Ovary (tissue), 7 donors: ENCODE measurements at regions not wholly inside any gene's neighbourhood (a gene's known extent, or its start where the extent isn't known, plus 50 kb on each side); places are given as distances from the start of the nearest gene placed in this dataset.

Experiments
- DNase-seq, 5 donors: peaks; one replicate each; pipeline ENCODE4 v3.0.0-alpha.2; 2019 to 2020
- H3K27ac ChIP-seq, 2 donors: fragments of 200-600 bp; one replicate each; pipeline versions ENCODE4 v1.5.1 to v1.8.0; 2019 to 2022
- H3K27me3 ChIP-seq: fragments of 200-600 bp; one replicate; pipeline ENCODE4 v1.8.0; 2022
- H3K36me3 ChIP-seq: fragments of 200-600 bp; sonication (generic); one replicate; pipeline ENCODE4 v1.5.1; 2019
- H3K4me1 ChIP-seq: one replicate; pipeline ENCODE4 v1.8.1; 2013; ENCODE audit warnings: mild to moderate bottlenecking, moderate library complexity; ENCODE audit not compliant: insufficient read depth
- H3K4me3 ChIP-seq: fragments of 200-600 bp; sonication (generic); one replicate; pipeline ENCODE4 v1.5.1; 2017
- H3K9me3 ChIP-seq, 2 donors: fragments of 200-600 bp in 1 of 2; sonication (generic) in 1 of 2; one replicate each; pipeline versions ENCODE4 v1.5.1 to v1.8.1; 2013 to 2019; ENCODE audit warnings: mild to moderate bottlenecking in 1 of 2, moderate library complexity in 1 of 2
- CTCF ChIP-seq, 3 donors: fragments of 450-650 bp in 2 of 3; fragments of 200-600 bp in 1 of 3; IDR thresholded peaks; one replicate each; pipeline versions ENCODE4 v1.5.1 to v1.8.0; 2016 to 2022; ENCODE audit warnings: antibody characterized with exemption in 3 of 3, mild to moderate bottlenecking in 1 of 3
- EP300 ChIP-seq: sonication (generic); formaldehyde crosslinking; IDR thresholded peaks from one replicate; pipeline ENCODE4 v1.6.1; 2017; ENCODE audit warnings: antibody characterized with exemption
- POLR2A ChIP-seq: fragments of 450-650 bp; IDR thresholded peaks from one replicate; pipeline ENCODE4 v1.6.1; 2017; ENCODE audit warnings: antibody characterized with exemption, mild to moderate bottlenecking, moderate library complexity
- WGBS, 3 donors: extraction: QIAGEN DNeasy Blood & Tissue Kit in 1 of 3; methylation state at CpG; one replicate each; pipeline versions ENCODE4 v1.1.5 to v1.1.7; 2013 to 2017; 5-methylcytosine and 5-hydroxymethylcytosine counted together
- intact Hi-C, 4 donors: fragments of 100-400 bp; cut with DNase I; formaldehyde crosslinking; loops; one replicate each; pipeline versions ENCODE4 v1.11.0 to v1.15.1; 2022 to 2023
- donor health status: DM: no; HTN: no; CAD: no; lungs with moderate emphysema.
- donor health status: DM: no; HTN: no; CAD: no.
- donor health status: Bipolar disorder and iron deficiency.
- donor health status: DM: no; HTN: no; CAD: no.
- donor health status: DM: yes; HTN: yes; CAD: no.

GRCh38 chr2:194559523-194559922, 1097.5 kb upstream of the SLC39A10 start:
- no peaks in the 10 kb centered on the region for H3K4me1 ChIP-seq
- intact Hi-C loops, result no loop called here
- 90 to 95% (median 91%) methylated on average over 5 of the region's 5 CpGs for WGBS, 3 donors
- TF ChIP-seq EP300, result no peak
- TF ChIP-seq POLR2A, result no peak
- no peak for TF ChIP-seq CTCF (IDR thresholded peaks at IDR 0.05)
- no peak overlapping the region for H3K27ac ChIP-seq
- no peak overlapping the region for H3K4me3 ChIP-seq
- H3K9me3 ChIP-seq, result no peaks in the 10 kb centered on the region
- H3K36me3 ChIP-seq, result no peaks in the 10 kb centered on the region
- no peaks in the 10 kb centered on the region for H3K27me3 ChIP-seq
- no peak for DNase-seq

GRCh38 chr2:194557993-194558392, 1099.0 kb upstream of the SLC39A10 start:
- intact Hi-C loops, result no loop called here
- Histone ChIP-seq H3K36me3 (no peaks in the 10 kb centered on the region), H3K27me3 (no peaks in the 10 kb centered on the region), H3K4me1 (no peaks in the 10 kb centered on the region), H3K9me3 (no peaks in the 10 kb centered on the region), H3K27ac (no peak overlapping the region), H3K4me3 (no peak overlapping the region)
- no peak for TF ChIP-seq EP300
- TF ChIP-seq POLR2A, result no peak
- TF ChIP-seq CTCF (IDR thresholded peaks at IDR 0.05), result no peak
- WGBS, 3 donors, result 82 to 88% (median 86%) methylated on average over 1 of the region's 1 CpG
- DNase-seq, result no peak

- Histone ChIP-seq H3K4me3 (no peak overlapping the region), H3K27me3 (no peaks in the 10 kb centered on the region), H3K27ac (no peak overlapping the region), H3K36me3 (no peaks in the 10 kb centered on the region), H3K9me3 (no peaks in the 10 kb centered on the region), H3K4me1 (no peaks in the 10 kb centered on the region)
- TF ChIP-seq EP300, result no peak
- TF ChIP-seq POLR2A, result no peak
- no peak for TF ChIP-seq CTCF (IDR thresholded peaks at IDR 0.05)
- no peak for DNase-seq
- 70 to 76% (median 75%) methylated on average over 3 of the region's 3 CpGs for WGBS, 3 donors
- intact Hi-C loops, result no loop called here
These were observed 1100.4 kb upstream of the SLC39A10 start for GRCh38 chr2:194556629-194557028.

GRCh38 chr2:194553980-194554379, 1103.0 kb upstream of the SLC39A10 start:
- Histone ChIP-seq H3K27me3 (no peaks in the 10 kb centered on the region), H3K36me3 (no peaks in the 10 kb centered on the region), H3K9me3 (no peaks in the 10 kb centered on the region), H3K4me3 (no peak overlapping the region), H3K27ac (no peak overlapping the region), H3K4me1 (no peaks in the 10 kb centered on the region)
- 84 to 87% (median 86%) methylated on average over 4 of the region's 4 CpGs for WGBS, 3 donors
- TF ChIP-seq EP300, result no peak
- no peak for TF ChIP-seq CTCF (IDR thresholded peaks at IDR 0.05)
- TF ChIP-seq POLR2A, result no peak
- intact Hi-C loops, result no loop called here
- DNase-seq, result no peak

- Histone ChIP-seq H3K27ac (no peak overlapping the region), H3K27me3 (no peaks in the 10 kb centered on the region), H3K36me3 (no peaks in the 10 kb centered on the region), H3K9me3 (no peaks in the 10 kb centered on the region), H3K4me3 (no peak overlapping the region), H3K4me1 (no peaks in the 10 kb centered on the region)
- DNase-seq, result no peak
- intact Hi-C loops, result no loop called here
- WGBS, 3 donors, result 48 to 62% (median 57%) methylated on average over 1 of the region's 1 CpG
- TF ChIP-seq POLR2A (no peak), CTCF (IDR thresholded peaks at IDR 0.05) (no peak), EP300 (no peak)
These were observed 1106.3 kb upstream of the SLC39A10 start for GRCh38 chr2:194550702-194551101.
